Stomach (tissue), 4 donors: ENCODE measurements at regions not wholly inside any gene's neighbourhood (a gene's known extent, or its start where the extent isn't known, plus 50 kb on each side); places are given as distances from the start of the nearest gene placed in this dataset.

Experiments
- CTCF ChIP-seq, 7 experiments: fragments of 450-650 bp in 4 of 7; fragments of 200-600 bp in 3 of 7; sonication (generic) in 3 of 7; IDR thresholded peaks; one replicate each; pipeline ENCODE4 v1.5.1; 2016 to 2019; ENCODE audit warnings: antibody characterized with exemption in 7 of 7, control low read depth in 2 of 7, mild to moderate bottlenecking in 1 of 7
- POLR2A ChIP-seq, 4 donors: fragments of 450-650 bp; IDR thresholded peaks; one replicate each; pipeline ENCODE4 v1.6.1; 2016; ENCODE audit warnings: antibody characterized with exemption in 4 of 4, control low read depth in 2 of 4, mild to moderate bottlenecking in 1 of 4, moderate library complexity in 1 of 4
- POLR2AphosphoS5 ChIP-seq, 3 donors: sonication (generic); formaldehyde crosslinking; IDR thresholded peaks; one replicate each; pipeline ENCODE4 v1.6.1; 2016; ENCODE audit warnings: antibody characterized with exemption in 3 of 3

- no peak for TF ChIP-seq CTCF (IDR thresholded peaks at IDR 0.05)
- TF ChIP-seq POLR2AphosphoS5 (IDR thresholded peaks at IDR 0.05): no peak
- no peak for TF ChIP-seq POLR2A (IDR thresholded peaks at IDR 0.05)
Observed at GRCh38 chr12:89091293-89091841, 260.9 kb downstream of the DUSP6 start.
